SK-N-SH treated with all-trans-retinoic acid at 6 μM for 48 hours (cell line): ENCODE measurements at regions not wholly inside any gene's neighbourhood (a gene's known extent, or its start where the extent isn't known, plus 50 kb on each side); places are given as distances from the start of the nearest gene placed in this dataset.

Source experiments
- ESRRG ChIP-seq: fragments of 250-450 bp; sonication (Bioruptor Pico); IDR thresholded peaks from 2 replicates; pipeline ENCODE4 v1.6.1; 2021; ENCODE audit warnings: mild to moderate bottlenecking
- RARB ChIP-seq: fragments of 250-450 bp; sonication (Bioruptor Pico); IDR thresholded peaks from 2 replicates; pipeline ENCODE4 v1.8.0; 2021; ENCODE audit warnings: mild to moderate bottlenecking, moderate library complexity

DNA sequence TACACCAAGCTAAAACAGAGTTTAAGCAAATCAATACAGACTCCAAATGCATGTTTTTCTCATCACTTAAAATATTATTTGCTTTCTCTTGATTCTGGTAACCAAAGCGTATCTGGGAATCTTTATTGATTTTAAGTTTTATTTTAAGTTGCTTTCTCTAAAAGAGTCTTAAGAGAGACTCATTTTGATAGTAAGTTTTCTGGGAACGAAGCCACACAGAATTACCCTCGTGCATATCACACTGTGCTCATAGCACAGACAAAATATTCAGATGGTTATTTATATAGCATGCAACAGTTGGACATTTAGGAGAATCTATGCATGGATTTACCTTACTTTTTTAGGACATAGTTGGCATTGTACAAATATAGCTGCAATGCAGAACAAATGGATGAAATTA, 597.5 kb upstream of the NRXN1 start:
- TF ChIP-seq RARB (CRISPR knock-in tag) (no peak), ESRRG (CRISPR knock-in tag) (no peak)
